Jurkat, Clone E6-1 (cell line): ENCODE measurements at regions not wholly inside any gene's neighbourhood (a gene's known extent, or its start where the extent isn't known, plus 50 kb on each side); places are given as distances from the start of the nearest gene placed in this dataset.
A peak's percentile ranks its signal among the peaks of the same experiment; 100 is the strongest.
"Not testable (repeated sequence)": the region's sequence is repeated elsewhere in the genome, so short reads cannot be mapped to it uniquely, and the experiment has no call there.

Source experiments
- DNase-seq: peaks from one replicate; pipeline ENCODE4 v3.0.0-alpha.2; 2011; ENCODE audit warnings: low read depth, low spot score
- H3K4me3 ChIP-seq: 2 replicates; pipeline ENCODE4 v1.5.1; 2011; ENCODE audit warnings: mild to moderate bottlenecking, low read length, control low read depth, moderate library complexity

- no peak for DNase-seq
- no peak overlapping the region for H3K4me3 ChIP-seq
These were observed 59.0 kb downstream of the FASLG start for GRCh38 chr1:172717722-172718465.

- DNase-seq: no peak
- no peak overlapping the region for H3K4me3 ChIP-seq
These were observed 60.2 kb downstream of the FASLG start for GRCh38 chr1:172719066-172719627.

GRCh38 chr1:172719694-172720138, 60.8 kb downstream of the FASLG start:
- peak; percentile 60 for DNase-seq
- no peak overlapping the region for H3K4me3 ChIP-seq

GRCh38 chr1:172720339-172720738, 61.4 kb downstream of the FASLG start:
- no peak for DNase-seq
- no peak overlapping the region for H3K4me3 ChIP-seq

GRCh38 chr1:172723251-172723650, 64.3 kb downstream of the FASLG start:
- H3K4me3 ChIP-seq: no peak overlapping the region
- no peak for DNase-seq

GRCh38 chr1:172724232-172724631, 65.3 kb downstream of the FASLG start:
- no peak for DNase-seq
- H3K4me3 ChIP-seq: no peak overlapping the region

- no peak overlapping the region for H3K4me3 ChIP-seq
- no peak for DNase-seq
These were observed 66.1 kb downstream of the FASLG start for GRCh38 chr1:172724765-172725613.

- DNase-seq: no peak
- H3K4me3 ChIP-seq: no peak overlapping the region
These were observed 67.8 kb downstream of the FASLG start for GRCh38 chr1:172726740-172727139.

GRCh38 chr1:172727275-172727857, 68.5 kb downstream of the FASLG start:
- no peak overlapping the region for H3K4me3 ChIP-seq

GRCh38 chr1:172727956-172728603, 69.2 kb downstream of the FASLG start:
- peak; percentile 83 for DNase-seq
- no peak overlapping the region for H3K4me3 ChIP-seq

More at GRCh38 chr1:172727275-172727857, 68.5 kb downstream of the FASLG start:
- no peak for DNase-seq

- H3K4me3 ChIP-seq, DNase-seq: not testable (repeated sequence)
These were observed 69.8 kb downstream of the FASLG start for GRCh38 chr1:172728705-172729104.

- H3K4me3 ChIP-seq: no peak overlapping the region
These were observed 73.5 kb downstream of the FASLG start for GRCh38 chr1:172732427-172732826.

GRCh38 chr1:172733815-172734214, 74.9 kb downstream of the FASLG start:
- DNase-seq: no peak
- H3K4me3 ChIP-seq: no peak overlapping the region

More at GRCh38 chr1:172732427-172732826, 73.5 kb downstream of the FASLG start:
- no peak for DNase-seq

- DNase-seq: no peak
- no peak overlapping the region for H3K4me3 ChIP-seq
These were observed 79.5 kb downstream of the FASLG start for GRCh38 chr1:172738389-172738788.

GRCh38 chr1:172742599-172743500, 83.9 kb downstream of the FASLG start:
- H3K4me3 ChIP-seq: no peak overlapping the region
- DNase-seq: peak; percentile 54

- DNase-seq: peak; percentile 77
- H3K4me3 ChIP-seq: no peak overlapping the region
These were observed 86.1 kb downstream of the FASLG start for GRCh38 chr1:172745014-172745413.

- H3K4me3 ChIP-seq: no peak overlapping the region
- DNase-seq: peak; percentile 91
These were observed 87.4 kb downstream of the FASLG start for GRCh38 chr1:172746091-172746949.
